Activated CD4-positive, alpha-beta T cell treated with anti-CD3 and anti-CD28 coated beads for 36 hours (primary cell): ENCODE measurements at regions not wholly inside any gene's neighbourhood (a gene's known extent, or its start where the extent isn't known, plus 50 kb on each side); places are given as distances from the start of the nearest gene placed in this dataset.

ENCODE experiments used
- ATAC-seq: fragments of 200-7000 bp; cut with Tn5 transposase; one replicate; pipeline ENCODE4 v1.10.0; 2021; ENCODE audit warnings: mild to moderate bottlenecking, moderate library complexity
- CTCF ChIA-PET: fragments of 350-600 bp; sonication (Branson Sonifier 250); formaldehyde crosslinking; loops from one replicate; lab custom pipeline; 2021; ENCODE audit warnings: antibody characterized with exemption; lab: Charles Lee
- POLR2A ChIA-PET: fragments of 350-600 bp; sonication (Branson Sonifier 250); formaldehyde crosslinking; loops from one replicate; lab custom pipeline; 2021; ENCODE audit warnings: antibody characterized with exemption, inconsistent platforms; lab: Charles Lee
- DNase-seq: peaks from one replicate; pipeline ENCODE4 v3.0.0-alpha.2; 2020
- H3K27ac Mint-ChIP-seq: one replicate; pipeline ENCODE4 v1.8.0; 2021; ENCODE audit warnings: mixed read lengths
- H3K27me3 Mint-ChIP-seq: one replicate; pipeline ENCODE4 v1.8.0; 2021; ENCODE audit warnings: mixed read lengths
- H3K36me3 Mint-ChIP-seq: one replicate; pipeline ENCODE4 v1.8.0; 2021; ENCODE audit warnings: low read depth, mixed read lengths
- H3K4me1 Mint-ChIP-seq: one replicate; pipeline ENCODE4 v1.8.0; 2021; ENCODE audit warnings: mixed read lengths
- H3K4me3 Mint-ChIP-seq: one replicate; pipeline ENCODE4 v1.8.0; 2021; ENCODE audit warnings: mild to moderate bottlenecking, moderate library complexity, mixed read lengths
- H3K9me3 Mint-ChIP-seq: one replicate; pipeline ENCODE4 v1.8.0; 2021; ENCODE audit warnings: low read depth, mixed read lengths
- intact Hi-C, 2 experiments: fragments of 100-400 bp; cut with DNase I in 1 of 2; cut with micrococcal nuclease in 1 of 2; formaldehyde crosslinking; loops; one replicate each; pipeline versions ENCODE4 v1.14.2 to v1.15.1; 2022 to 2024; cut with DNase I, micrococcal nuclease

GRCh38 chr5:65086234-65086890 lies 317.6 kb downstream of the CWC27 start:
- Mint-ChIP-seq H3K4me1 (no peaks in the 10 kb centered on the region), H3K4me3 (no peak overlapping the region), H3K27me3 (peaks cover 7% of the 10 kb centered on the region), H3K27ac (no peak overlapping the region), H3K36me3 (no peaks in the 10 kb centered on the region), H3K9me3 (no peaks in the 10 kb centered on the region)
- POLR2A ChIA-PET, result no interaction called here
- intact Hi-C loops, result no loop called here
- DNase-seq, result no peak
- CTCF ChIA-PET, result interaction anchor here (0.6 kb wide), 1 partner anchor 11 kb away, joined by 3 read pairs; no protein-coding TSS in a partner anchor
- ATAC-seq, result peak; percentile 33

- POLR2A ChIA-PET, result no interaction called here
- CTCF ChIA-PET, result no interaction called here
- H3K4me3 Mint-ChIP-seq, result no peak overlapping the region
These were observed 318.4 kb downstream of the CWC27 start for GRCh38 chr5:65087154-65087553.

GRCh38 chr5:65094279-65094678 lies 325.5 kb downstream of the CWC27 start:
- intact Hi-C loops, result no loop called here
- H3K27ac Mint-ChIP-seq, result no peak overlapping the region
- H3K4me3 Mint-ChIP-seq, result no peak overlapping the region
- no peaks in the 10 kb centered on the region for H3K36me3 Mint-ChIP-seq
- no peaks in the 10 kb centered on the region for H3K4me1 Mint-ChIP-seq
- peaks cover 13% of the 10 kb centered on the region for H3K27me3 Mint-ChIP-seq
- ATAC-seq, result no peak
- CTCF ChIA-PET, result interaction anchor here (0.6 to 0.8 kb wide), 2 partner anchors 78 to 112 kb away, joined by 3 read pairs; no protein-coding TSS in a partner anchor
- POLR2A ChIA-PET, result no interaction called here
- H3K9me3 Mint-ChIP-seq, result no peaks in the 10 kb centered on the region
- DNase-seq, result no peak

More at GRCh38 chr5:65087154-65087553, 318.4 kb downstream of the CWC27 start:
- peaks cover 7% of the 10 kb centered on the region for H3K27me3 Mint-ChIP-seq
- intact Hi-C loops, result no loop called here
- no peaks in the 10 kb centered on the region for H3K36me3 Mint-ChIP-seq
- no peak for DNase-seq
- H3K9me3 Mint-ChIP-seq, result no peaks in the 10 kb centered on the region
- H3K4me1 Mint-ChIP-seq, result no peaks in the 10 kb centered on the region
- no peak for ATAC-seq
- no peak overlapping the region for H3K27ac Mint-ChIP-seq

GRCh38 chr5:65098393-65098792 lies 329.7 kb downstream of the CWC27 start:
- DNase-seq (no peak), ATAC-seq (no peak)
- ChIA-PET POLR2A (no interaction called here), CTCF (interaction anchor here (2.4 kb wide), 1 partner anchor 386 kb away, joined by 8 read pairs; no protein-coding TSS in a partner anchor)
- peaks cover 8% of the 10 kb centered on the region for H3K27me3 Mint-ChIP-seq
- H3K9me3 Mint-ChIP-seq, result no peaks in the 10 kb centered on the region
- no peaks in the 10 kb centered on the region for H3K36me3 Mint-ChIP-seq
- H3K27ac Mint-ChIP-seq, result no peak overlapping the region
- intact Hi-C loops, result no loop called here
- H3K4me3 Mint-ChIP-seq, result no peak overlapping the region
- peaks cover 9% of the 10 kb centered on the region for H3K4me1 Mint-ChIP-seq
